SU-DHL-6 (cell line): ENCODE measurements at regions not wholly inside any gene's neighbourhood (a gene's known extent, or its start where the extent isn't known, plus 50 kb on each side); places are given as distances from the start of the nearest gene placed in this dataset.
"Not testable (repeated sequence)": the region's sequence is repeated elsewhere in the genome, so short reads cannot be mapped to it uniquely, and the experiment has no call there.

Source experiments
- H2AFZ ChIP-seq: fragments of 200-600 bp; sonication (generic); 2 replicates; pipeline ENCODE4 v1.6.1; 2014; ENCODE audit warnings: low read depth, mild to moderate bottlenecking, moderate library complexity, mixed read lengths, antibody characterized with exemption, low read length; ENCODE audit not compliant: severe bottlenecking
- H3F3A ChIP-seq: fragments of 200-600 bp; shearing (Covaris generic); 2 replicates; pipeline ENCODE4 v1.6.0; 2016; ENCODE audit warnings: antibody characterized with exemption, mild to moderate bottlenecking; ENCODE audit not compliant: insufficient read depth
- H3K27ac ChIP-seq: fragments of 200-600 bp; sonication (generic); 2 replicates; pipeline ENCODE4 v1.5.1; 2016; ENCODE audit warnings: low read depth, mild to moderate bottlenecking, low read length, moderate library complexity, mixed read lengths
- H3K27me3 ChIP-seq: fragments of 200-600 bp; sonication (generic), shearing (Covaris generic); 2 replicates; pipeline ENCODE4 v1.6.0; 2014; ENCODE audit warnings: mild to moderate bottlenecking, low read length
- H3K36me3 ChIP-seq: fragments of 200-600 bp; sonication (generic); 2 replicates; pipeline ENCODE4 v1.6.1; 2014; ENCODE audit warnings: mild to moderate bottlenecking, low read length, mixed read lengths
- H3K4me2 ChIP-seq: fragments of 300-600, 200-600 bp; shearing (Covaris generic), sonication (generic); 2 replicates; pipeline ENCODE4 v1.6.0; 2014; ENCODE audit warnings: low read length, low read depth, mild to moderate bottlenecking; ENCODE audit not compliant: poor library complexity, severe bottlenecking
- H3K4me3 ChIP-seq: fragments of 200-600 bp; sonication (generic); 2 replicates; pipeline ENCODE4 v1.5.1; 2014; ENCODE audit warnings: antibody characterized with exemption, low read length, mild to moderate bottlenecking, mixed read lengths; ENCODE audit not compliant: insufficient read depth, poor library complexity, severe bottlenecking
- H3K79me2 ChIP-seq: fragments of 200-600 bp; sonication (generic); 2 replicates; pipeline ENCODE4 v1.6.1; 2014; ENCODE audit warnings: mild to moderate bottlenecking, low read length, moderate library complexity; ENCODE audit not compliant: insufficient read depth
- H3K9ac ChIP-seq: fragments of 200-600 bp; sonication (generic); 2 replicates; pipeline ENCODE4 v1.7.0; 2014; ENCODE audit warnings: mild to moderate bottlenecking, low read length
- H3K9me2 ChIP-seq: fragments of 200-600 bp; sonication (generic); replicated peaks from 2 replicates; pipeline ENCODE4 v1.6.1; 2014; ENCODE audit warnings: low read length; ENCODE audit not compliant: insufficient read depth
- H3K9me3 ChIP-seq: fragments of 200-600 bp; sonication (generic); 2 replicates; pipeline ENCODE4 v1.6.1; 2014; ENCODE audit warnings: low read length, mixed read lengths; ENCODE audit not compliant: insufficient read depth
- H4K20me1 ChIP-seq: fragments of 200-600 bp; sonication (generic); 2 replicates; pipeline ENCODE4 v1.6.1; 2014; ENCODE audit warnings: low read depth, mild to moderate bottlenecking, antibody characterized with exemption, low read length, moderate library complexity, mixed read lengths
- EZH2phosphoT487 ChIP-seq: fragments of 200-600 bp; sonication (generic), shearing (Covaris generic); conservative IDR thresholded peaks from 2 replicates; pipeline ENCODE4 v1.6.1; 2018; ENCODE audit warnings: mild to moderate bottlenecking, antibody characterized with exemption, low read length, moderate library complexity, mixed read lengths
- TF ChIP-seq, protein P1 (sequence below): fragments of 200-600 bp; sonication (generic); IDR thresholded peaks from one replicate; pipeline ENCODE4 v1.5.1; 2017; ENCODE audit warnings: antibody characterized with exemption, mild to moderate bottlenecking, low read length, moderate library complexity; ENCODE audit not compliant: insufficient read depth, poor library complexity, severe bottlenecking

DNA sequence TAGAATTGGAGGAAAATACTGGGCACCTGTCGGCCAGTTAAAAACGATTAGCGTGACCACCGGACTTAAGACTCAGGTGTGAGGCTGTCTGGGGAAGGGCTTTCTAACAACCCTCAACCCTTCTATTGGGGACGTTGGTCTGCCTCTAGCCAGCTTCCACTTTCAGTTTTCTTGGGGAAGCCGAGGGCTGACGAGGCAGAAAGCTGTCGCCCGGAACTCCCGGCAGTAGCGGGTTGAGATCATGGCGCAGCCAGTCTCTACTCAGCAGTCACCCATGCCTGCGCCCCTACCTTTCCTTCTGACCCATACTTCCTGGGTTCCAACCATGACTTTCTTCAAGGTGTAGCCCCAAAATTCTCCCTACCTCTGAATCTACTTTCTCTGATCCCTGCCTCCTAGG, 1424.1 kb downstream of the SLITRK1 start:
- H3F3A ChIP-seq: no peaks in the 10 kb centered on the region
- H3K9ac ChIP-seq: no peak overlapping the region
- no peaks in the 10 kb centered on the region for H3K9me2 ChIP-seq
- H3K36me3 ChIP-seq: no peaks in the 10 kb centered on the region
- H3K4me2 ChIP-seq: no peak overlapping the region
- no peaks in the 10 kb centered on the region for H3K27me3 ChIP-seq
- no peak overlapping the region for H3K4me3 ChIP-seq
- TF ChIP-seq, protein P1, sequence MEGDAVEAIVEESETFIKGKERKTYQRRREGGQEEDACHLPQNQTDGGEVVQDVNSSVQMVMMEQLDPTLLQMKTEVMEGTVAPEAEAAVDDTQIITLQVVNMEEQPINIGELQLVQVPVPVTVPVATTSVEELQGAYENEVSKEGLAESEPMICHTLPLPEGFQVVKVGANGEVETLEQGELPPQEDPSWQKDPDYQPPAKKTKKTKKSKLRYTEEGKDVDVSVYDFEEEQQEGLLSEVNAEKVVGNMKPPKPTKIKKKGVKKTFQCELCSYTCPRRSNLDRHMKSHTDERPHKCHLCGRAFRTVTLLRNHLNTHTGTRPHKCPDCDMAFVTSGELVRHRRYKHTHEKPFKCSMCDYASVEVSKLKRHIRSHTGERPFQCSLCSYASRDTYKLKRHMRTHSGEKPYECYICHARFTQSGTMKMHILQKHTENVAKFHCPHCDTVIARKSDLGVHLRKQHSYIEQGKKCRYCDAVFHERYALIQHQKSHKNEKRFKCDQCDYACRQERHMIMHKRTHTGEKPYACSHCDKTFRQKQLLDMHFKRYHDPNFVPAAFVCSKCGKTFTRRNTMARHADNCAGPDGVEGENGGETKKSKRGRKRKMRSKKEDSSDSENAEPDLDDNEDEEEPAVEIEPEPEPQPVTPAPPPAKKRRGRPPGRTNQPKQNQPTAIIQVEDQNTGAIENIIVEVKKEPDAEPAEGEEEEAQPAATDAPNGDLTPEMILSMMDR: no peak
- TF ChIP-seq EZH2phosphoT487: no peak
- H4K20me1 ChIP-seq: no peaks in the 10 kb centered on the region
- H3K79me2 ChIP-seq: no peaks in the 10 kb centered on the region
- H3K27ac ChIP-seq: no peak overlapping the region
- no peaks in the 10 kb centered on the region for H3K9me3 ChIP-seq
- no peak overlapping the region for H2AFZ ChIP-seq

DNA sequence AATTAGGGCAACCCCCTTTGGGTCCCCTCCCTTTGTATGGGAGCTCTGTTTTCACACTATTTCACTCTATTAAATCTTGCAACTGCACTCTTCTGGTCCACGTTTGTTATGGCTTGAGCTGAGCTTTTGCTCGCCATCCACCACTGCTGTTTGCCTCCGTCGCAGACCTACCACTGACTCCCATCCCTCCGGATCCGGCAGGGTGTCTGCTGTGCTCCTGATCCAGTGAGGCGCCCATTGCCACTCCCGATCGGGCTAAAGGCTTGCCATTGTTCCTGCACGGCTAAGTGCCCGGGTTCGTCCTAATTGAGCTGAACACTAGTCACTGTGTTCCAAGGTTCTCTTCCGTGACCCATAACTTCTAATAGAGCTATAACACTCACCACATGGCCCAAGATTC, 1424.7 kb downstream of the SLITRK1 start:
- not testable (repeated sequence) for H3K27me3 ChIP-seq

DNA sequence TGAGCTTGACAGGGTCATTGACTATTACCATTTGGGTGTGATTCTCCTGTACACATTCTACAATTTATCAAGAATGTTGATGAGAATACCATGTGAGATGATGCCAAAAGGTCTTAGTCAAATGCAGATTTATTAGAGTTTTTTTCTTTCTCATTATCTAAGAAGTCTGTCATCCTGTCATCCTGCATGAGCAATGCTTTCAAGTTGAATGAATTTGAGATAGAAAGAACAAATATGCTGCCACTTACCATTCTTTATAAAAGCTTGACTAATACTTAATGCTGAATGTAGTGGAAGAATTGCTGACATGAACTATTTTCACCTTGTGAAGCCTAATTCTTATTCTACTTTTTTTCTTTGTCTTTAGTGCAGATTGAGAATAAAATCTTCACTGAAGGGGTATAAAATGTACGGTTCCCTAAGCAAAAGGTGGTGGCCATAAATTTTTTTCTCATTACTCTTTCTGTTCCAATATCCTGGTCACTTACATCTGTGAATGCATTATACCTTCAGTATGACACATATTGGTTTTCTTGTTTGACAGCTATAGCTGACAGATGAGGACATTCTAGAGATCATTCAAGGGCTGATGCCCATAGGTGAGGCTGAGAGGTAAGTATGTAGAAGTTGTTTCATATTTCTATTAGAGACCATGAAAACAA, 1434.7 kb downstream of the SLITRK1 start:
- Histone ChIP-seq H4K20me1 (no peaks in the 10 kb centered on the region), H3K9ac (no peak overlapping the region), H3K9me2 (no peaks in the 10 kb centered on the region; the same call in 1 of the 2 replicates)

More for the DNA sequence above, 1424.7 kb downstream of the SLITRK1 start:
- H3F3A ChIP-seq, H3K9ac ChIP-seq, H3K9me3 ChIP-seq, H3K36me3 ChIP-seq, H3K4me2 ChIP-seq, H3K9me2 ChIP-seq, H3K27ac ChIP-seq, H3K4me3 ChIP-seq, H2AFZ ChIP-seq, H4K20me1 ChIP-seq, H3K79me2 ChIP-seq: not testable (repeated sequence)

More for the DNA sequence above, 1434.7 kb downstream of the SLITRK1 start:
- no peak overlapping the region for H3K4me3 ChIP-seq
- H3K36me3 ChIP-seq: no peaks in the 10 kb centered on the region
- no peak overlapping the region for H3K27ac ChIP-seq
- peaks cover 4% of the 10 kb centered on the region; the same call in 1 of the 2 replicates for H3K9me3 ChIP-seq
- H3K79me2 ChIP-seq: no peaks in the 10 kb centered on the region
- no peaks in the 10 kb centered on the region for H3K27me3 ChIP-seq
- H2AFZ ChIP-seq: no peak overlapping the region
- no peak for TF ChIP-seq EZH2phosphoT487
- TF ChIP-seq, protein P1: no peak
- no peaks in the 10 kb centered on the region for H3F3A ChIP-seq
- H3K4me2 ChIP-seq: no peak overlapping the region
